ENCODE measurements at regions not wholly inside any gene's neighbourhood (a gene's known extent, or its start where the extent isn't known, plus 50 kb on each side); places are given as distances from the start of the nearest gene placed in this dataset.

DNA sequence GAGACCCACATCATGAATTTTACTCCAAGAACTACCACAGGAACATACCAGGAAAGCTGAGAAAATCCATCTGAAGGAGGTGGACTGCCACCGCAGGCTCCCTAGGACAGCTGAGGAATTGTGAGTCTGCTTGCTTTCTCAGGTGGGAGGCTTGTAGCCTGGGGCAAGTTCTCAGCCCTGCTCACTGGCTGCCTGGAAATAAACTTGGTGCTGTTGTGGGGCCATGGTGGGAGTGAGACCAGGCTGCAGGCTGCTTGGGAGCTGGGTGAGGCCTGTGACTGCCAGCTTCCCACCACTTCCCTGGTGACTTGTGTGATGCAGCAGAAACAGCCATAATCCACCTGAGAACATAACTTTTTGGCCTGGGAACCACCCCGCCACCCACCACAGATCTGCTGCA, 132.7 kb upstream of the RAG2 start:
- H3K4me3 Mint-ChIP-seq: no peak overlapping the region
- Histone ChIP-seq H3K36me3 (replicated peaks in 1 of 2; ENCODE audit: control insufficient read depth in 1 of 2, insufficient read depth in 2 of 2, low read length in 2 of 2) (no peaks in the 10 kb centered on the region), H4K20me1 (ENCODE audit: insufficient read depth, low read length) (no peaks in the 10 kb centered on the region), H3K27me3 (ENCODE audit: control insufficient read depth in 2 of 2, insufficient read depth in 2 of 2, low read length in 2 of 2) (peaks cover 0 to 6% of the 10 kb centered on the region in 2 donors), H3K27ac (ENCODE audit: low read depth in 1 of 2, low read length in 2 of 2) (no peak overlapping the region), H3K9ac (ENCODE audit: insufficient read depth, low read length, poor library complexity, severe bottlenecking) (no peak overlapping the region), H3K9me3 (replicated peaks in 1 of 2; ENCODE audit: control insufficient read depth in 1 of 2, insufficient read depth in 1 of 2, low read length in 2 of 2) (no peaks in the 10 kb centered on the region), H2AFZ (ENCODE audit: insufficient read depth, low read depth, low read length, poor library complexity, severe bottlenecking) (no peak overlapping the region), H3K4me2 (replicated peaks; ENCODE audit: extremely low read depth, low read length, poor library complexity, severe bottlenecking) (no peak overlapping the region), H3K4me3 (replicated peaks in 1 of 3; ENCODE audit: low read depth in 2 of 3, low read length in 3 of 3) (no peak overlapping the region), H3K79me2 (ENCODE audit: insufficient read depth, low read length) (no peaks in the 10 kb centered on the region), H3K4me1 (ENCODE audit: control insufficient read depth in 1 of 2, insufficient read depth in 2 of 2, low read length in 2 of 2) (no peaks in the 10 kb centered on the region)
- H3K27me3 Mint-ChIP-seq (ENCODE audit: low read depth in 3 of 3): peaks cover 4 to 12% (median 10%) of the 10 kb centered on the region in 3 donors
- 100% methylated on average over 2 of the region's 2 CpGs for WGBS (ENCODE audit: insufficient coverage)
- H3K27ac Mint-ChIP-seq: no peak overlapping the region
- no peaks in the 10 kb centered on the region for H3K4me1 Mint-ChIP-seq
- TF ChIP-seq, protein P1, sequence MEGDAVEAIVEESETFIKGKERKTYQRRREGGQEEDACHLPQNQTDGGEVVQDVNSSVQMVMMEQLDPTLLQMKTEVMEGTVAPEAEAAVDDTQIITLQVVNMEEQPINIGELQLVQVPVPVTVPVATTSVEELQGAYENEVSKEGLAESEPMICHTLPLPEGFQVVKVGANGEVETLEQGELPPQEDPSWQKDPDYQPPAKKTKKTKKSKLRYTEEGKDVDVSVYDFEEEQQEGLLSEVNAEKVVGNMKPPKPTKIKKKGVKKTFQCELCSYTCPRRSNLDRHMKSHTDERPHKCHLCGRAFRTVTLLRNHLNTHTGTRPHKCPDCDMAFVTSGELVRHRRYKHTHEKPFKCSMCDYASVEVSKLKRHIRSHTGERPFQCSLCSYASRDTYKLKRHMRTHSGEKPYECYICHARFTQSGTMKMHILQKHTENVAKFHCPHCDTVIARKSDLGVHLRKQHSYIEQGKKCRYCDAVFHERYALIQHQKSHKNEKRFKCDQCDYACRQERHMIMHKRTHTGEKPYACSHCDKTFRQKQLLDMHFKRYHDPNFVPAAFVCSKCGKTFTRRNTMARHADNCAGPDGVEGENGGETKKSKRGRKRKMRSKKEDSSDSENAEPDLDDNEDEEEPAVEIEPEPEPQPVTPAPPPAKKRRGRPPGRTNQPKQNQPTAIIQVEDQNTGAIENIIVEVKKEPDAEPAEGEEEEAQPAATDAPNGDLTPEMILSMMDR (IDR thresholded peaks at IDR 0.05): no peak
- H3K9me3 Mint-ChIP-seq: peaks cover 0 to 4% (median 0%) of the 10 kb centered on the region in 7 donors
- DNase-seq: no peak
- no peaks in the 10 kb centered on the region for H3K36me3 Mint-ChIP-seq
- intact Hi-C loops (cut with micrococcal nuclease): no loop called here

DNA sequence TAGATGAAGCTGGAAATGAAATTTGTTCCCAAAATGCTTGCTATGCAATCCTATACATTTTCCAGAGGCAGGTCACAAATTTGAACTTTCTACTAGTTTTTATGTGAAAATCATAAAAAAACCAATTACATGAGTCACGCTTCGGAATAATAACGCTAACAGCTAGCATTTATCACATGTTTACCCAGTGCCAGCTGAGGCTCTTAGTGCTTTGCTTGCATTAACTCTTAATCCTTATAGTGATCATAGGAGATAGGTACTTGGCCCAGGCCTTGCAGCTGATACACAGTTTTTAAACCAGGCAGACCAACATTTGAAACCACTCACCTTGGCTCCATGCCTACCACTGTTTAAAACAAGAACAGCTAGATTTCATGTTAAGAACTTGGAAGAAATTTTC, 131.8 kb upstream of the RAG2 start:
- H3K4me1 Mint-ChIP-seq: peaks cover 5% of the 10 kb centered on the region
- H3K9me3 Mint-ChIP-seq: peaks cover 0 to 4% (median 0%) of the 10 kb centered on the region in 7 donors
- no peaks in the 10 kb centered on the region for H4K20me1 ChIP-seq (ENCODE audit: insufficient read depth, low read length)
- intact Hi-C loops (cut with micrococcal nuclease): no loop called here
- WGBS (ENCODE audit: insufficient coverage): no CpG with 5 or more reads among the region's 3 CpGs
- peaks cover 5 to 7% of the 10 kb centered on the region in 2 donors for H3K4me1 ChIP-seq (ENCODE audit: control insufficient read depth in 1 of 2, insufficient read depth in 2 of 2, low read length in 2 of 2)
- H3K27ac ChIP-seq (ENCODE audit: low read depth in 1 of 2, low read length in 2 of 2): no peak overlapping the region
- H3K4me3 Mint-ChIP-seq: no peak overlapping the region
- no peaks in the 10 kb centered on the region for H3K36me3 Mint-ChIP-seq
- no peak overlapping the region for H3K27ac Mint-ChIP-seq
- no peaks in the 10 kb centered on the region for H3K9me3 ChIP-seq (replicated peaks in 1 of 2; ENCODE audit: control insufficient read depth in 1 of 2, insufficient read depth in 1 of 2, low read length in 2 of 2)
- peaks cover 4 to 12% (median 10%) of the 10 kb centered on the region in 3 donors for H3K27me3 Mint-ChIP-seq (ENCODE audit: low read depth in 3 of 3)
- TF ChIP-seq, protein P1 (IDR thresholded peaks at IDR 0.05): no peak
- no peaks in the 10 kb centered on the region for H3K36me3 ChIP-seq (replicated peaks in 1 of 2; ENCODE audit: control insufficient read depth in 1 of 2, insufficient read depth in 2 of 2, low read length in 2 of 2)
- H3K4me3 ChIP-seq (replicated peaks in 1 of 3; ENCODE audit: low read depth in 2 of 3, low read length in 3 of 3): no peak overlapping the region
- no peak for DNase-seq
- no peak overlapping the region for H3K9ac ChIP-seq (ENCODE audit: insufficient read depth, low read length, poor library complexity, severe bottlenecking)
- no peak overlapping the region for H2AFZ ChIP-seq (ENCODE audit: insufficient read depth, low read depth, low read length, poor library complexity, severe bottlenecking)
- peaks cover 0 to 6% of the 10 kb centered on the region in 2 donors for H3K27me3 ChIP-seq (ENCODE audit: control insufficient read depth in 2 of 2, insufficient read depth in 2 of 2, low read length in 2 of 2)
- H3K4me2 ChIP-seq (replicated peaks; ENCODE audit: extremely low read depth, low read length, poor library complexity, severe bottlenecking): no peak overlapping the region
- H3K79me2 ChIP-seq (ENCODE audit: insufficient read depth, low read length): no peaks in the 10 kb centered on the region
